Loucy (cell line): ENCODE measurements at regions not wholly inside any gene's neighbourhood (a gene's known extent, or its start where the extent isn't known, plus 50 kb on each side); places are given as distances from the start of the nearest gene placed in this dataset.
"Not testable (repeated sequence)": the region's sequence is repeated elsewhere in the genome, so short reads cannot be mapped to it uniquely, and the experiment has no call there.

Experiments used
- EZH2phosphoT487 ChIP-seq: fragments of 200-600 bp; IDR thresholded peaks from 2 replicates; pipeline ENCODE4 v1.6.1; 2018; ENCODE audit warnings: antibody characterized with exemption, mild to moderate bottlenecking, moderate library complexity, borderline replicate concordance
- TF ChIP-seq, protein P1 (sequence below): fragments of 200-600 bp; sonication (generic); conservative IDR thresholded peaks from 2 replicates; pipeline ENCODE4 v1.5.1; 2014; ENCODE audit warnings: mild to moderate bottlenecking, antibody characterized with exemption, low read length

DNA sequence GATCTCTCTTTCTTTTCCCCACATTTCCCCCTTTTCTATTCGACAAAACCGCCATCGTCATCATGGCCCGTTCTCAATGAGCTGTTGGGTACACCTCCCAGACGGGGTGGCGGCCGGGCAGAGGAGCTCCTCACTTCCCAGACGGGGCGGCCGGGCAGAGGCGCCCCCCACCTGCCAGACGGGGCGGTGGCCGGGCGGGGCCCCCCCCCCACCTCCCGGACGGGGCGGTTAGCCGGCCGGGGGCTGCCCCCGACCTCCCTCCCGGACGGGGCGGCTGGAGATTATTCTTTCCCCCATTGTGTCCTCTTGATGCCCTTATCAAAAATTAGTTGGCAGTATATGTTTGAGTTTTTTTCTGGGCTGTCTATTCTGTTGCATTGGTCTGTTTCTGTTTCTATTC, 56.9 kb upstream of the ZNF184 start:
- TF ChIP-seq, protein P1, sequence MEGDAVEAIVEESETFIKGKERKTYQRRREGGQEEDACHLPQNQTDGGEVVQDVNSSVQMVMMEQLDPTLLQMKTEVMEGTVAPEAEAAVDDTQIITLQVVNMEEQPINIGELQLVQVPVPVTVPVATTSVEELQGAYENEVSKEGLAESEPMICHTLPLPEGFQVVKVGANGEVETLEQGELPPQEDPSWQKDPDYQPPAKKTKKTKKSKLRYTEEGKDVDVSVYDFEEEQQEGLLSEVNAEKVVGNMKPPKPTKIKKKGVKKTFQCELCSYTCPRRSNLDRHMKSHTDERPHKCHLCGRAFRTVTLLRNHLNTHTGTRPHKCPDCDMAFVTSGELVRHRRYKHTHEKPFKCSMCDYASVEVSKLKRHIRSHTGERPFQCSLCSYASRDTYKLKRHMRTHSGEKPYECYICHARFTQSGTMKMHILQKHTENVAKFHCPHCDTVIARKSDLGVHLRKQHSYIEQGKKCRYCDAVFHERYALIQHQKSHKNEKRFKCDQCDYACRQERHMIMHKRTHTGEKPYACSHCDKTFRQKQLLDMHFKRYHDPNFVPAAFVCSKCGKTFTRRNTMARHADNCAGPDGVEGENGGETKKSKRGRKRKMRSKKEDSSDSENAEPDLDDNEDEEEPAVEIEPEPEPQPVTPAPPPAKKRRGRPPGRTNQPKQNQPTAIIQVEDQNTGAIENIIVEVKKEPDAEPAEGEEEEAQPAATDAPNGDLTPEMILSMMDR: not testable (repeated sequence)
- TF ChIP-seq EZH2phosphoT487: not testable (repeated sequence)
